ENCODE measurements at regions not wholly inside any gene's neighbourhood (a gene's known extent, or its start where the extent isn't known, plus 50 kb on each side); places are given as distances from the start of the nearest gene placed in this dataset.
"Not testable (repeated sequence)": the region's sequence is repeated elsewhere in the genome, so short reads cannot be mapped to it uniquely, and the experiment has no call there.

DNA sequence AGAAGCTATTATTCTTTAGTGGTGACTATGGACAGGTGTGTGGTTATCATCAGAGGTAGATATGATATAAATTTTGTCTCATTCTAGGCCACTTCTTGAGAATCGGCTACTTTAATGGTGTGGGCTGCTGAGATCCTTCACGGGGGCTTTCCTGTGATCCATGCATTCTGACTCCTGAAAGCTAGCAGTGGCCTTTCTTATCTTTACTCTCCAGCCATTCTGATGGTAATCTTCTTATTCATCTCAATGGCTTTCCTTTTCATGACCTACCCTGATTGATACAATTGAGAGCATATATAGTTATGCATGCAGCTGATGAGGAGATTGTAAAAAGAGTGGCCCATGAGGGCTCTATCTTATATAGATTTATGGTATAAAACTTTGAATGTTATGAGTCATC lies 78.3 kb upstream of the ZPLD1 start:
- DNase-seq, result no peak

DNA sequence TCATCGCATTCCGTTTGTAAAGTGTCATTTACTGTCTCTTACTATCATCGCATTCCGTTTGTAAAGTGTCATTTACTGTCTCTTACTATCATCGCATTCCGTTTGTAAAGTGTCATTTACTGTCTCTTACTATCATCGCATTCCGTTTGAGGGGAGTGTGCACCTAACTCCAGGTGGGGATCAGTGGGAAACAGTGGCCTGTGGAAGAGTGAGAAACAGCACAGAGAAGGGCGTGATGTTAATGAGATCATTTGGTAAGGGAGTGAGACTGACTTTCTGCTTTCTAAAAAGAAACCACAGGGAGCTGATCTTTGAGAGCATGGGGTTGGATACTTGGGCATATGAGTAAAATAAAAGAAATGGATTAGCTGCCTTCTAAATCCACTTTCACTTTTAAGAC lies 77.5 kb upstream of the ZPLD1 start:
- DNase-seq, result not testable (repeated sequence)

DNA sequence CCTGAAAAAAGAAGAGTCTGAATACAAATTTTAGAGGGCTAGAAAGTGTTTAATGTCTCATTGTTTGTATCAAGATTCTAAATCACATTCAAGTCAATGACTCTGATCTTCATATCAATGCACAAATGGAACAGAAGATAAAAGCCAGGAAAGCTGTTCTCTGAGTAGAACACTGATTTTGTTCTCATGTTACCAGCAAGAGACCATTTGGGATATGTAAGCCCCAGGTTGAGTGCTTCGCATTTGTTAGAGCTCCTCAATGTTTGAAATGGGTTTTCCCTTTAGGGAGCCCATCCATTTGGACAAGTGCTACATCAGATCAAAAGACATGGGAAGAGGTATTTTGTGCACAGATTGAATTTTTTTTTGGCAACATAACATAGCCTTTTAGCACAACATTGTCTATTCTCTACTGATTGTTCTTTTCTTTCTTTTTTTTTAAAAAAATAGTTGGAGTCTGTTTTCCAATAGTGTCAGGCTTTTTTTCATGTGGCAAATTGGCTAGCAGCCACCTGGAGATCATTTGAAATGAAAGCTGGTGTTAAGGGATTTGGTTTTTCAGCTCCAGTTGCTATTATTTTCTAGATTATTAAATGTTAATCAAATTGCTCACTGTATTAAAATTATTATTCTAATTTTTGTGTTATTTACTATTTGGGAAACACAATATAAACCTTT lies 74.5 kb upstream of the ZPLD1 start:
- DNase-seq, result no peak

DNA sequence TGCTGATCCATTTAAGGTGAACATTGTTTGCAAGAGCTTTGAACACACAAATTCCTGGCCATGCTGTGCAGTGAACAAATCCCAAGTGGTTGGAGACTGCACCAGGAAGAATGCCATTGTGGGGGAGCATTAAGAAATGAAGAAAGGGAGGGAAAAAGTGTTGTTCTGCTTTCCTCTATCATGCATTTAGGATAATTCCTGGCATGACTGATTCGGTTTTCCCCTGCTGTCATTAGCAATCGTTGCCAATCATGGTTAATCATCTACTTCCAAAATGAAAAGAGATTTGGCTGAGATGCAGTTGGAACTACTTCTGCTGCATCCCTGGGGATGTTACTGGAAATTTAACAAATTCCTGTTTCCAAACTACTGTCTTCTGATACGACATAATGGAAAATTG lies 73.7 kb upstream of the ZPLD1 start:
- no peak for DNase-seq

DNA sequence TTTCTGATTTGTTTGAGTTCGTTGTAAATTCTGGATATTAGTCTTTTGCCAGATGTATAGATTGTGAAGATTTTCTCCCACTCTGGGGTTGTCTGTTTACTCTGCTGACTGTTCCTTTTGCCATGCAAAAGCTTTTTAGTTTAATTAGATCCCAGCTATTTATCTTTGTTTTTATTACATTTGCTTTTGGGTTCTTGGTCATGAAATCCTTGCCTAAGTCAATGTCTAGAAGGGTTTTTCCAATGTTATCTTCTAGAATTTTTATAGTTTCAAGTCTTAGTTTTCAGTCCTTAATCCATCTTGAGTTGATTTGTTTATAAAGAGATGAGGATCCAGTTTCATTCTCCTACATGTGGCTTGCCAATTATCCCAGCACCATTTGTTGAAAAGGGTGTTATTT lies 68.7 kb upstream of the ZPLD1 start:
- DNase-seq, result not testable (repeated sequence)

DNA sequence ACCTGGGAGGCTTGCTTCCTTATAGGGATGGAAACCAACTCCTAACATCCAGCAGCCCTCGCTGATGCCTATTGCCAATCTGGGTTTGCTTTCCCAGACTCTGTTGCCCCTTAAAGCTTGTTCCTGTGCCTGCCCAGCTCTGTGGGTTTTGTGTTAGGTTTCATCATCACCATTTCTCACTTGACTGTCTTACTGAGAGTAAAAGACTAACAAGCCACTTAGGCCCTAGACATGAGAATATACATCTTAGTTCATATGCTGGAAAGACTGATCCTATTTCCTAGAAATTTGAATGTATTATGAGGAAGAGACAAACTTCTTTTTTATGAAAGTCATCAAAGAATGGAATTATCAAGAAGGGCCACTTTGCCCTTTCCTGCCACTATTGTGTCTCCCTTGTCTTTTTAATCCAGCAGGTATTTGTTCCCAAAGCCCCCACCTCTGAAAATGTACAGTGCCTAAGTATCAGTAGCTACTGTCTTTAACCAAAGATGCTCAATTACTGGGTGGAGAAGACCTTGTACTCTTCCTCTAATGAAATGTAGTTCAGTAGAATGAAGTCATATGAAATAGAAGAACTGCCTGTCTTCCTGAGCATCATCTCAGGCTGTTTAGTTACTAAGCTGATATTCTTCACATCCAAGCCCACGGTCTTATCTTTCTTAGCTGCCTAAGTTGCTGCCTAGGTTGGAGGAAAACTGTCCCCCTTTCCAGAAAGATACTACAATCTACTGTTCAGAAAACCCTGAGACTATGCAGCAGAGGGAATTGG lies 59.8 kb upstream of the ZPLD1 start:
- DNase-seq, result no peak

DNA sequence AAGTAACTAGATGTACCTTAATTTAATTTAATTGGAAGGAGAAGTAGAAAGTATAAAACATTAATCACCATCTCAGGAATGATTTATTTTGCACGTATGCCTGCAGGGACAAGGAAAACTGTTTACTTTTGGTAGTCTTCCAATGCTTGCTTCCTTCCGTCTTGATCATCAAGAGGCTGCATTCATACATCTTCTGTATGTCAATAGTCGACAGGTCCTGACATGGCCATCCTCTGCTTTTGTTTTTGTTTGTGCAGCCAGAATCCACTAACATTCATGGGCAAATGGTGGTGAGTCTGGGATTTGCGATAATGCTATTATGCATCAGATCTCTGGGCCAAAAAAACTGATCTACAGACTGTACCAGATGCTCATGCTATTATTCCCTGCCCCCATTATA lies 56.6 kb upstream of the ZPLD1 start:
- no peak for DNase-seq

DNA sequence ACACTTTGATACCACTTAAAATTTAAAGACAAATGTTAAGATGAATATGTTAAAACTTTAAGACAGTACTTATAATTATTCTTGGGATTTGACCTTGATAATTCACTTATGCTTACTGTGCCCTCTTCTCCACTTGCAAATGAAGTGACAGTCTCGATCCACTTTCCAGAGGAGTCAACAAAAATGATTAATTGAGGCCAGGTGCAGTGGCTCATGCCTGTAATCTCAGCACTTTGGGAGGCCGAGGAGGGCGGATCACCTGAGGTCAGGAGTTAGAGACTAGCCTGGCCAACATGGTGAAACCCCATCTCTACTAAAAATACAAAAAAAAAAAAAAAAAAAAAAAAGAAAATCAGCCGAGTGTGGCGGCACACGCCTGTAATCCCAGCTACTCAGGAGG lies 52.6 kb upstream of the ZPLD1 start:
- DNase-seq, result not testable (repeated sequence)

Measured in GOT3 (cell line).